ENCODE measurements at regions not wholly inside any gene's neighbourhood (a gene's known extent, or its start where the extent isn't known, plus 50 kb on each side); places are given as distances from the start of the nearest gene placed in this dataset.
"Not testable (repeated sequence)": the region's sequence is repeated elsewhere in the genome, so short reads cannot be mapped to it uniquely, and the experiment has no call there.

GRCh38 chr3:160081958-160082533 is 93.4 kb downstream of the IL12A start:
- no peaks in the 10 kb centered on the region for H3K36me3 ChIP-seq
- no peaks in the 10 kb centered on the region for H3K4me1 ChIP-seq
- H3K27me3 ChIP-seq = no peaks in the 10 kb centered on the region
- DNase-seq = no peak
- H3K27ac ChIP-seq = no peak overlapping the region
- H3K9me3 ChIP-seq (replicated peaks) = no peaks in the 10 kb centered on the region
- H3K4me3 ChIP-seq = no peak overlapping the region

- no peaks in the 10 kb centered on the region for H3K36me3 ChIP-seq
- no peaks in the 10 kb centered on the region for H3K9me3 ChIP-seq (replicated peaks)
- no peaks in the 10 kb centered on the region for H3K27me3 ChIP-seq
- no peak overlapping the region for H3K27ac ChIP-seq
- no peaks in the 10 kb centered on the region for H3K4me1 ChIP-seq
- DNase-seq = no peak
- H3K4me3 ChIP-seq = no peak overlapping the region
Measured at GRCh38 chr3:160084998-160085397, 96.4 kb downstream of the IL12A start.

- no peaks in the 10 kb centered on the region for H3K9me3 ChIP-seq (replicated peaks)
Measured at GRCh38 chr3:160088492-160089137, 100.0 kb downstream of the IL12A start.

GRCh38 chr3:160090653-160091052 is 102.0 kb downstream of the IL12A start:
- H3K4me1 ChIP-seq = no peaks in the 10 kb centered on the region
- DNase-seq = no peak
- H3K27me3 ChIP-seq = no peaks in the 10 kb centered on the region
- no peaks in the 10 kb centered on the region for H3K36me3 ChIP-seq
- H3K27ac ChIP-seq = no peak overlapping the region
- no peak overlapping the region for H3K4me3 ChIP-seq
- no peaks in the 10 kb centered on the region for H3K9me3 ChIP-seq (replicated peaks)

More at GRCh38 chr3:160088492-160089137, 100.0 kb downstream of the IL12A start:
- Histone ChIP-seq H3K4me1 (no peaks in the 10 kb centered on the region), H3K27me3 (no peaks in the 10 kb centered on the region), H3K36me3 (no peaks in the 10 kb centered on the region), H3K27ac (no peak overlapping the region), H3K4me3 (no peak overlapping the region)
- DNase-seq = no peak

- Histone ChIP-seq H3K27ac (no peak overlapping the region), H3K4me1 (no peaks in the 10 kb centered on the region), H3K27me3 (no peaks in the 10 kb centered on the region), H3K4me3 (no peak overlapping the region), H3K9me3 (replicated peaks) (no peaks in the 10 kb centered on the region), H3K36me3 (no peaks in the 10 kb centered on the region)
- no peak for DNase-seq
Measured at GRCh38 chr3:160091441-160091840, 102.8 kb downstream of the IL12A start.

GRCh38 chr3:160092760-160093159 is 104.1 kb downstream of the IL12A start:
- no peak for DNase-seq
- Histone ChIP-seq H3K36me3 (no peaks in the 10 kb centered on the region), H3K27me3 (no peaks in the 10 kb centered on the region), H3K9me3 (replicated peaks) (no peaks in the 10 kb centered on the region), H3K4me1 (no peaks in the 10 kb centered on the region), H3K27ac (no peak overlapping the region), H3K4me3 (no peak overlapping the region)

GRCh38 chr3:160094562-160094961 is 105.9 kb downstream of the IL12A start:
- Histone ChIP-seq H3K4me3 (no peak overlapping the region), H3K27ac (no peak overlapping the region), H3K36me3 (no peaks in the 10 kb centered on the region), H3K4me1 (no peaks in the 10 kb centered on the region), H3K9me3 (replicated peaks) (no peaks in the 10 kb centered on the region), H3K27me3 (no peaks in the 10 kb centered on the region)
- no peak for DNase-seq

- no peak overlapping the region for H3K27ac ChIP-seq
Measured at GRCh38 chr3:160097478-160097877, 108.8 kb downstream of the IL12A start.

GRCh38 chr3:160098261-160098908 is 109.8 kb downstream of the IL12A start:
- H3K9me3 ChIP-seq (replicated peaks) = no peaks in the 10 kb centered on the region
- H3K27me3 ChIP-seq = no peaks in the 10 kb centered on the region
- no peak overlapping the region for H3K27ac ChIP-seq
- H3K4me3 ChIP-seq = no peak overlapping the region
- H3K4me1 ChIP-seq = no peaks in the 10 kb centered on the region
- no peak for DNase-seq
- H3K36me3 ChIP-seq = no peaks in the 10 kb centered on the region

More at GRCh38 chr3:160097478-160097877, 108.8 kb downstream of the IL12A start:
- Histone ChIP-seq H3K4me1 (no peaks in the 10 kb centered on the region), H3K4me3 (no peak overlapping the region), H3K27me3 (no peaks in the 10 kb centered on the region), H3K9me3 (replicated peaks) (no peaks in the 10 kb centered on the region), H3K36me3 (no peaks in the 10 kb centered on the region)
- no peak for DNase-seq

GRCh38 chr3:160098926-160099626 is 110.4 kb downstream of the IL12A start:
- Histone ChIP-seq H3K9me3 (replicated peaks) (no peaks in the 10 kb centered on the region), H3K4me1 (no peaks in the 10 kb centered on the region), H3K27ac (no peak overlapping the region), H3K27me3 (no peaks in the 10 kb centered on the region), H3K36me3 (no peaks in the 10 kb centered on the region), H3K4me3 (no peak overlapping the region)
- DNase-seq = no peak

GRCh38 chr3:160099834-160100233 is 111.2 kb downstream of the IL12A start:
- DNase-seq = no peak

GRCh38 chr3:160100610-160101009 is 112.0 kb downstream of the IL12A start:
- H3K27me3 ChIP-seq = no peaks in the 10 kb centered on the region
- no peak overlapping the region for H3K27ac ChIP-seq
- no peaks in the 10 kb centered on the region for H3K4me1 ChIP-seq
- no peaks in the 10 kb centered on the region for H3K36me3 ChIP-seq
- H3K9me3 ChIP-seq (replicated peaks) = no peaks in the 10 kb centered on the region
- no peak overlapping the region for H3K4me3 ChIP-seq
- no peak for DNase-seq

More at GRCh38 chr3:160099834-160100233, 111.2 kb downstream of the IL12A start:
- H3K4me1 ChIP-seq = no peaks in the 10 kb centered on the region
- no peak overlapping the region for H3K4me3 ChIP-seq
- no peaks in the 10 kb centered on the region for H3K27me3 ChIP-seq
- H3K9me3 ChIP-seq (replicated peaks) = no peaks in the 10 kb centered on the region
- H3K36me3 ChIP-seq = no peaks in the 10 kb centered on the region
- H3K27ac ChIP-seq = no peak overlapping the region

- not testable (repeated sequence) for H3K27me3 ChIP-seq; H3K4me1 ChIP-seq; H3K27ac ChIP-seq; H3K36me3 ChIP-seq; H3K4me3 ChIP-seq; H3K9me3 ChIP-seq (replicated peaks)
- DNase-seq = peak in 1 of 2 experiments; percentile 9
Measured at GRCh38 chr3:160102001-160102400, 113.4 kb downstream of the IL12A start.

GRCh38 chr3:160103397-160103796 is 114.8 kb downstream of the IL12A start:
- Histone ChIP-seq H3K27ac (no peak overlapping the region), H3K4me3 (no peak overlapping the region), H3K9me3 (replicated peaks) (no peaks in the 10 kb centered on the region), H3K36me3 (no peaks in the 10 kb centered on the region), H3K27me3 (no peaks in the 10 kb centered on the region), H3K4me1 (no peaks in the 10 kb centered on the region)
- DNase-seq = no peak

GRCh38 chr3:160105907-160106584 is 117.4 kb downstream of the IL12A start:
- H3K4me1 ChIP-seq = no peaks in the 10 kb centered on the region
- no peak overlapping the region for H3K27ac ChIP-seq
- no peak overlapping the region for H3K4me3 ChIP-seq
- no peak for DNase-seq
- H3K27me3 ChIP-seq = no peaks in the 10 kb centered on the region
- H3K36me3 ChIP-seq = no peaks in the 10 kb centered on the region
- no peaks in the 10 kb centered on the region for H3K9me3 ChIP-seq (replicated peaks)
